Thoracic aorta (tissue), 2 donors: ENCODE measurements at regions not wholly inside any gene's neighbourhood (a gene's known extent, or its start where the extent isn't known, plus 50 kb on each side); places are given as distances from the start of the nearest gene placed in this dataset.

ENCODE experiments used
- ATAC-seq: fragments of 150-250 bp; one replicate; pipeline ENCODE4 v1.8.0; 2017; ENCODE audit warnings: low read depth; ENCODE audit not compliant: insufficient number of reproducible peaks, low FRiP score
- DNase-seq: peaks from one replicate; pipeline ENCODE4 v3.0.0-alpha.2; 2020; ENCODE audit warnings: low spot score
- H3K27ac ChIP-seq, 2 donors: fragments of 200-600 bp; sonication (generic); 1 replicate in 1 of 2; 2 replicates in 1 of 2; pipeline ENCODE4 v1.5.1; 2016; ENCODE audit warnings: mild to moderate bottlenecking in 2 of 2, moderate library complexity in 2 of 2
- H3K27me3 ChIP-seq: fragments of 200-600 bp; sonication (generic); replicated peaks from 2 replicates; pipeline ENCODE4 v1.6.0; 2016; ENCODE audit warnings: mild to moderate bottlenecking; ENCODE audit not compliant: insufficient read depth
- H3K36me3 ChIP-seq: fragments of 200-600 bp; sonication (generic); one replicate; pipeline ENCODE4 v1.5.1; 2016
- H3K4me1 ChIP-seq, 2 donors: fragments of 200-600 bp; sonication (generic); 1 replicate in 1 of 2; 2 replicates in 1 of 2; pipeline versions ENCODE4 v1.5.1 to v1.6.0; 2016; ENCODE audit warnings: low read depth in 2 of 2, mild to moderate bottlenecking in 1 of 2; ENCODE audit not compliant: control insufficient read depth in 1 of 2
- H3K4me3 ChIP-seq: fragments of 200-600 bp; sonication (generic); 2 replicates; pipeline ENCODE4 v1.5.1; 2016; ENCODE audit warnings: mild to moderate bottlenecking
- H3K9me3 ChIP-seq: fragments of 200-600 bp; sonication (generic); 2 replicates; pipeline ENCODE4 v1.5.1; 2016
- CTCF ChIP-seq: fragments of 200-600 bp; sonication (generic); IDR thresholded peaks from one replicate; pipeline ENCODE4 v1.5.1; 2019; ENCODE audit warnings: antibody characterized with exemption

GRCh38 chr10:30560326-30560725, 69.2 kb downstream of the LYZL2 start:
- Histone ChIP-seq H3K4me3 (no peak overlapping the region), H3K4me1 (peaks cover 0 to 5% of the 10 kb centered on the region in 2 donors), H3K27ac (no peak overlapping the region), H3K27me3 (no peaks in the 10 kb centered on the region), H3K9me3 (no peaks in the 10 kb centered on the region), H3K36me3 (no peaks in the 10 kb centered on the region)
- ATAC-seq = no peak
- no peak for TF ChIP-seq CTCF
- DNase-seq = no peak

- H3K27ac ChIP-seq = no peak overlapping the region
- no peak for TF ChIP-seq CTCF
- peaks cover 0 to 5% of the 10 kb centered on the region in 2 donors for H3K4me1 ChIP-seq
- no peaks in the 10 kb centered on the region for H3K36me3 ChIP-seq
- H3K27me3 ChIP-seq = no peaks in the 10 kb centered on the region
- H3K4me3 ChIP-seq = no peak overlapping the region
- no peak for DNase-seq
- H3K9me3 ChIP-seq = no peaks in the 10 kb centered on the region
- no peak for ATAC-seq
These were observed 70.4 kb downstream of the LYZL2 start for GRCh38 chr10:30559180-30559579.

GRCh38 chr10:30558411-30558810, 71.1 kb downstream of the LYZL2 start:
- TF ChIP-seq CTCF = no peak
- no peak overlapping the region for H3K4me3 ChIP-seq
- peaks cover 0 to 10% of the 10 kb centered on the region in 2 donors for H3K4me1 ChIP-seq
- no peak for ATAC-seq
- no peaks in the 10 kb centered on the region for H3K9me3 ChIP-seq
- H3K36me3 ChIP-seq = no peaks in the 10 kb centered on the region
- H3K27ac ChIP-seq = no peak overlapping the region
- no peaks in the 10 kb centered on the region for H3K27me3 ChIP-seq
- no peak for DNase-seq

- DNase-seq (no peak), ATAC-seq (no peak)
- Histone ChIP-seq H3K4me1 (peaks cover 0 to 15% of the 10 kb centered on the region in 2 donors), H3K27me3 (no peaks in the 10 kb centered on the region), H3K9me3 (no peaks in the 10 kb centered on the region), H3K4me3 (no peak overlapping the region), H3K36me3 (no peaks in the 10 kb centered on the region), H3K27ac (no peak overlapping the region)
- TF ChIP-seq CTCF = no peak
These were observed 71.7 kb downstream of the LYZL2 start for GRCh38 chr10:30557884-30558283.

- no peak for ATAC-seq
- Histone ChIP-seq H3K9me3 (no peaks in the 10 kb centered on the region), H3K36me3 (no peaks in the 10 kb centered on the region), H3K4me1 (peaks cover 0 to 17% of the 10 kb centered on the region in 2 donors), H3K27me3 (no peaks in the 10 kb centered on the region), H3K4me3 (no peak overlapping the region), H3K27ac (no peak overlapping the region)
- DNase-seq = no peak
- no peak for TF ChIP-seq CTCF
These were observed 73.4 kb downstream of the LYZL2 start for GRCh38 chr10:30556189-30556588.
